B cell (primary cell): ENCODE measurements at regions not wholly inside any gene's neighbourhood (a gene's known extent, or its start where the extent isn't known, plus 50 kb on each side); places are given as distances from the start of the nearest gene placed in this dataset.

Experiments used
- ATAC-seq: fragments of 200-7000 bp; cut with Tn5 transposase; one replicate; pipeline ENCODE4 v1.10.0; 2021; ENCODE audit warnings: low read depth, mild to moderate bottlenecking, moderate number of reproducible peaks, moderate library complexity
- CTCF ChIA-PET: fragments of 350-600 bp; sonication (Branson Sonifier 250); formaldehyde crosslinking; loops from one replicate; lab custom pipeline; 2021; ENCODE audit warnings: antibody characterized with exemption, inconsistent platforms; lab: Charles Lee
- POLR2A ChIA-PET: fragments of 350-600 bp; sonication (Branson Sonifier 250); formaldehyde crosslinking; loops from one replicate; lab custom pipeline; 2021; ENCODE audit warnings: antibody characterized with exemption; lab: Charles Lee
- DNase-seq: peaks from one replicate; pipeline ENCODE4 v3.0.0; 2013
- H2AFZ ChIP-seq: 2 replicates; pipeline ENCODE4 v1.6.1; 2012; ENCODE audit warnings: mild to moderate bottlenecking, low read depth, low read length; ENCODE audit not compliant: insufficient read depth, poor library complexity, severe bottlenecking
- H3K27ac ChIP-seq, 2 donors: 1 replicate in 1 of 2; 2 replicates in 1 of 2; pipeline ENCODE4 v1.5.1; 2012 to 2013; ENCODE audit warnings: low read length in 2 of 2, mild to moderate bottlenecking in 2 of 2, moderate library complexity in 1 of 2
- H3K27me3 ChIP-seq, 4 experiments: fragments of 200-600 bp in 1 of 4; sonication (generic) in 1 of 4; replicated peaks in 1 of 4; 1 replicate in 2 of 4; 2 replicates in 2 of 4; pipeline versions ENCODE4 v1.6.1 to v1.7.0; 2013 to 2016; ENCODE audit warnings: low read length in 3 of 4, mild to moderate bottlenecking in 2 of 4, mixed read lengths in 1 of 4, moderate library complexity in 1 of 4; ENCODE audit not compliant: insufficient read depth in 4 of 4, control insufficient read depth in 3 of 4; ENCODE audit errors: control extremely low read depth in 1 of 4
- H3K36me3 ChIP-seq, 2 experiments: replicated peaks in 1 of 2; 1 replicate in 1 of 2; 2 replicates in 1 of 2; pipeline versions ENCODE4 v1.6.1 to v1.7.1; 2013; ENCODE audit warnings: low read length in 1 of 2; ENCODE audit not compliant: insufficient read depth in 2 of 2, control insufficient read depth in 1 of 2; ENCODE audit errors: control extremely low read depth in 1 of 2, extremely low read depth in 1 of 2
- H3K4me1 ChIP-seq, 2 donors: fragments of 200-600 bp in 1 of 2; sonication (generic) in 1 of 2; 1 replicate in 1 of 2; 2 replicates in 1 of 2; pipeline versions ENCODE4 v1.5.1 to v1.6.1; 2013 to 2017; ENCODE audit warnings: low read length in 2 of 2; ENCODE audit not compliant: control insufficient read depth in 2 of 2, insufficient read depth in 2 of 2
- H3K4me2 ChIP-seq: replicated peaks from 2 replicates; pipeline ENCODE3; 2012; ENCODE audit warnings: mild to moderate bottlenecking, low read depth, low read length; ENCODE audit not compliant: poor library complexity, severe bottlenecking
- H3K4me3 ChIP-seq, 5 experiments: fragments of 200-600 bp in 1 of 5; sonication (generic) in 1 of 5; 1 replicate in 3 of 5; 2 replicates in 2 of 5; pipeline versions ENCODE4 v1.5.1 to v1.7.0; 2011 to 2016; ENCODE audit warnings: low read length in 4 of 5, mild to moderate bottlenecking in 4 of 5, low read depth in 2 of 5, control low read depth in 1 of 5, moderate library complexity in 1 of 5; ENCODE audit not compliant: insufficient read depth in 1 of 5; ENCODE audit errors: control extremely low read depth in 1 of 5, extremely low read depth in 1 of 5
- H3K79me2 ChIP-seq: fragments of 200-600 bp; sonication (generic); one replicate; pipeline ENCODE4 v1.6.0; 2016; ENCODE audit warnings: low read length; ENCODE audit not compliant: control insufficient read depth, insufficient read depth
- H3K9ac ChIP-seq: fragments of 200-600 bp; sonication (generic); 2 replicates; pipeline ENCODE4 v1.6.1; 2017; ENCODE audit warnings: mild to moderate bottlenecking, low read length, moderate library complexity
- H3K9me3 ChIP-seq, 3 donors: one replicate each; pipeline versions ENCODE4 v1.6.1 to v1.7.1; 2013; ENCODE audit warnings: low read length in 2 of 3; ENCODE audit not compliant: control insufficient read depth in 2 of 3, insufficient read depth in 1 of 3; ENCODE audit errors: control extremely low read depth in 1 of 3
- H4K20me1 ChIP-seq: 2 replicates; pipeline ENCODE4 v1.6.0; 2012; ENCODE audit warnings: mild to moderate bottlenecking, low read length; ENCODE audit not compliant: insufficient read depth, control insufficient read depth, poor library complexity, severe bottlenecking
- H3K27ac Mint-ChIP-seq: one replicate; pipeline ENCODE4 v1.8.0; 2021; ENCODE audit warnings: mixed read lengths
- H3K27me3 Mint-ChIP-seq: one replicate; pipeline ENCODE4 v1.8.0; 2021; ENCODE audit warnings: mixed read lengths
- H3K4me1 Mint-ChIP-seq: one replicate; pipeline ENCODE4 v1.8.0; 2021; ENCODE audit warnings: mixed read lengths
- H3K4me3 Mint-ChIP-seq: one replicate; pipeline ENCODE4 v1.8.0; 2021; ENCODE audit warnings: mixed read lengths
- H3K9me3 Mint-ChIP-seq: one replicate; pipeline ENCODE4 v1.8.0; 2022; ENCODE audit warnings: mixed read lengths; ENCODE audit not compliant: insufficient read depth
- CTCF ChIP-seq: fragments of 200-600 bp; IDR thresholded peaks from one replicate; pipeline ENCODE4 v1.8.0; 2022; ENCODE audit warnings: antibody characterized with exemption, mild to moderate bottlenecking
- EZH2 ChIP-seq: IDR thresholded peaks from 2 replicates; pipeline ENCODE4 v1.6.1; 2012; ENCODE audit warnings: borderline replicate concordance, low read depth, mild to moderate bottlenecking, moderate library complexity, low read length; ENCODE audit not compliant: insufficient read depth, poor library complexity, severe bottlenecking
- WGBS: methylation state at CpG from one replicate; pipeline ENCODE4 v1.1.5; 2013; ENCODE audit warnings: missing lambda C conversion rate; ENCODE audit not compliant: insufficient coverage; 5-methylcytosine and 5-hydroxymethylcytosine counted together
- intact Hi-C: fragments of 100-400 bp; cut with micrococcal nuclease; formaldehyde crosslinking; loops from one replicate; pipeline ENCODE4 v1.10.0; 2022

GRCh38 chr11:32233276-32233675 lies 142.4 kb downstream of the RCN1 start:
- Histone ChIP-seq H4K20me1 (no peaks in the 10 kb centered on the region), H3K27ac (no peak overlapping the region), H3K27me3 (no peaks in the 10 kb centered on the region), H3K36me3 (no peaks in the 10 kb centered on the region), H3K4me1 (no peaks in the 10 kb centered on the region), H3K79me2 (no peaks in the 10 kb centered on the region), H3K4me3 (no peak overlapping the region), H3K9me3 (peaks cover 0 to 1% (median 0%) of the 10 kb centered on the region in 3 donors), H2AFZ (no peak overlapping the region), H3K9ac (no peak overlapping the region), H3K4me2 (no peak overlapping the region)
- H3K4me3 Mint-ChIP-seq = no peak overlapping the region
- 89% methylated on average over 4 of the region's 4 CpGs for WGBS
- POLR2A ChIA-PET = no interaction called here
- H3K27me3 Mint-ChIP-seq = peaks cover 18% of the 10 kb centered on the region
- CTCF ChIA-PET = no interaction called here
- no peaks in the 10 kb centered on the region for H3K4me1 Mint-ChIP-seq
- no peaks in the 10 kb centered on the region for H3K9me3 Mint-ChIP-seq
- no peak for TF ChIP-seq EZH2
- no peak for TF ChIP-seq CTCF
- H3K27ac Mint-ChIP-seq = no peak overlapping the region
- ATAC-seq = no peak
- DNase-seq = no peak
- intact Hi-C loops = no loop called here

- no peak overlapping the region for H3K27ac Mint-ChIP-seq
- no peaks in the 10 kb centered on the region for H3K9me3 Mint-ChIP-seq
- H3K4me2 ChIP-seq = no peak overlapping the region
- intact Hi-C loops = no loop called here
- H3K4me1 Mint-ChIP-seq = no peaks in the 10 kb centered on the region
- no peaks in the 10 kb centered on the region for H3K27me3 ChIP-seq
- H3K9me3 ChIP-seq = peaks cover 0 to 1% (median 0%) of the 10 kb centered on the region in 3 donors
- no peaks in the 10 kb centered on the region for H3K36me3 ChIP-seq
- H3K27ac ChIP-seq = no peak overlapping the region
- no peaks in the 10 kb centered on the region for H4K20me1 ChIP-seq
- no peak overlapping the region for H3K4me3 ChIP-seq
- DNase-seq (no peak), ATAC-seq (no peak)
- no peaks in the 10 kb centered on the region for H3K4me1 ChIP-seq
- H3K4me3 Mint-ChIP-seq = no peak overlapping the region
- H2AFZ ChIP-seq = no peak overlapping the region
- H3K79me2 ChIP-seq = no peaks in the 10 kb centered on the region
- POLR2A ChIA-PET = no interaction called here
- TF ChIP-seq CTCF = no peak
- TF ChIP-seq EZH2 = no peak
- peaks cover 21% of the 10 kb centered on the region for H3K27me3 Mint-ChIP-seq
- no CpG with 5 or more reads among the region's 2 CpGs for WGBS
- CTCF ChIA-PET = no interaction called here
- no peak overlapping the region for H3K9ac ChIP-seq
Observed at GRCh38 chr11:32233928-32234327, 143.1 kb downstream of the RCN1 start.
